ENCODE measurements at regions not wholly inside any gene's neighbourhood (a gene's known extent, or its start where the extent isn't known, plus 50 kb on each side); places are given as distances from the start of the nearest gene placed in this dataset.

DNA sequence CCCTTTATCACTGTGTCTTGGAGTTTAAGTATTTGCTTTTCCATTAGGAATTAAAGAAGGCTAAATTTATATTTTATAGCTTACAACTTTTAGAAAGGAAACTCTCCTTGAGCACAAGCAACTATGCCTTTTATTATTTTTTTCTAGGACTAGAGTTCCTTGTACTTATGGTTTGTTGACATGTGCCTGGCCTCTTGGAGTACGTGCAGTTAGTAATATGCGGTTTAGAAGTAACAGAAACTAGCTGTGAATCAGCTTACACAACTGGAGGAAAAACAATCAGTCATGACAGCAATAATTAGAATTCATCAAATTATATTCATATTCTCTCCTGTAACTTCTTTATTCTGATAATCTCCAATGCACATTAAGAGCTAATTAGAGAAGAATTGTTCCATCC lies 428.7 kb downstream of the AEBP2 start:
- TF ChIP-seq EZH2 (optimal IDR thresholded peaks at IDR 0.05; ENCODE audit: low read depth, low read length) (no peak), EZH2phosphoT487 (IDR thresholded peaks at IDR 0.05; ENCODE audit: low read length) (no peak)
- TF ChIP-seq, protein P1, sequence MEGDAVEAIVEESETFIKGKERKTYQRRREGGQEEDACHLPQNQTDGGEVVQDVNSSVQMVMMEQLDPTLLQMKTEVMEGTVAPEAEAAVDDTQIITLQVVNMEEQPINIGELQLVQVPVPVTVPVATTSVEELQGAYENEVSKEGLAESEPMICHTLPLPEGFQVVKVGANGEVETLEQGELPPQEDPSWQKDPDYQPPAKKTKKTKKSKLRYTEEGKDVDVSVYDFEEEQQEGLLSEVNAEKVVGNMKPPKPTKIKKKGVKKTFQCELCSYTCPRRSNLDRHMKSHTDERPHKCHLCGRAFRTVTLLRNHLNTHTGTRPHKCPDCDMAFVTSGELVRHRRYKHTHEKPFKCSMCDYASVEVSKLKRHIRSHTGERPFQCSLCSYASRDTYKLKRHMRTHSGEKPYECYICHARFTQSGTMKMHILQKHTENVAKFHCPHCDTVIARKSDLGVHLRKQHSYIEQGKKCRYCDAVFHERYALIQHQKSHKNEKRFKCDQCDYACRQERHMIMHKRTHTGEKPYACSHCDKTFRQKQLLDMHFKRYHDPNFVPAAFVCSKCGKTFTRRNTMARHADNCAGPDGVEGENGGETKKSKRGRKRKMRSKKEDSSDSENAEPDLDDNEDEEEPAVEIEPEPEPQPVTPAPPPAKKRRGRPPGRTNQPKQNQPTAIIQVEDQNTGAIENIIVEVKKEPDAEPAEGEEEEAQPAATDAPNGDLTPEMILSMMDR (IDR thresholded peaks at IDR 0.05; ENCODE audit: low read length): no peak
- H3K9ac ChIP-seq (ENCODE audit: low read length): no peak overlapping the region

DNA sequence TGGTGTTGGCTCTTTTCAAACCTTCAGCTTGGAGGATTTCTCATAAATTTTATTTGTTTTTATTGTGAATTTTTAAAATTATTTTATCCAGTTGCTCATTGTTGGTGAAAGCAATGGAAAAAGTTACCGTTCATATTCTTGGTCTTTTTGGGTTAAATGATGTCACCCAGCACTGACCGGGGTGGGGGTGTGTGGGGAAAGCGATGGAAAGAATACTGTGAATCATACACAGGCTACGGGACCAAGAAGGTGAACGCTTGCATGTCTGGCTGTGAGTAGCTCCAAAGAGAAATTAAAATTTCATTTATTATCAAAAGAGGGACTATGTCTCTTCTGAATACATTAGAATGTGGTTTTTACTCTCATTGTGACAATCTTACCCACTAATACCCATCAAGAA lies 430.1 kb downstream of the AEBP2 start:
- Histone ChIP-seq H3K27me3 (replicated peaks; ENCODE audit: insufficient read depth, low read length) (no peaks in the 10 kb centered on the region), H3K4me1 (ENCODE audit: low read length) (no peaks in the 10 kb centered on the region), H4K20me1 (ENCODE audit: insufficient read depth, low read length) (no peaks in the 10 kb centered on the region), H3K9me2 (replicated peaks; ENCODE audit: insufficient read depth, low read length) (no peaks in the 10 kb centered on the region), H2AFZ (ENCODE audit: low read length) (no peak overlapping the region), H3K79me2 (ENCODE audit: low read length) (no peaks in the 10 kb centered on the region), H3K9ac (ENCODE audit: low read length) (no peak overlapping the region), H3K9me3 (replicated peaks; ENCODE audit: insufficient read depth, low read length) (no peaks in the 10 kb centered on the region), H3K4me2 (ENCODE audit: low read depth, low read length) (no peak overlapping the region), H3F3A (ENCODE audit: insufficient read depth, low read length) (no peaks in the 10 kb centered on the region), H3K36me3 (replicated peaks; ENCODE audit: insufficient read depth, low read length) (no peaks in the 10 kb centered on the region), H3K27ac (ENCODE audit: low read length) (no peak overlapping the region), H3K4me3 (ENCODE audit: low read length) (no peak overlapping the region)
- DNase-seq: no peak
- TF ChIP-seq EZH2 (optimal IDR thresholded peaks at IDR 0.05; ENCODE audit: low read depth, low read length) (no peak), EZH2phosphoT487 (IDR thresholded peaks at IDR 0.05; ENCODE audit: low read length) (no peak)
- TF ChIP-seq, protein P1 (IDR thresholded peaks at IDR 0.05; ENCODE audit: low read length): no peak

More for the DNA sequence above, 428.7 kb downstream of the AEBP2 start:
- Histone ChIP-seq H3F3A (ENCODE audit: insufficient read depth, low read length) (no peaks in the 10 kb centered on the region), H3K79me2 (ENCODE audit: low read length) (no peaks in the 10 kb centered on the region), H3K9me3 (replicated peaks; ENCODE audit: insufficient read depth, low read length) (no peaks in the 10 kb centered on the region), H3K4me2 (ENCODE audit: low read depth, low read length) (no peak overlapping the region), H3K27me3 (replicated peaks; ENCODE audit: insufficient read depth, low read length) (no peaks in the 10 kb centered on the region), H3K9me2 (replicated peaks; ENCODE audit: insufficient read depth, low read length) (no peaks in the 10 kb centered on the region), H3K4me3 (ENCODE audit: low read length) (no peak overlapping the region), H2AFZ (ENCODE audit: low read length) (no peak overlapping the region), H3K4me1 (ENCODE audit: low read length) (no peaks in the 10 kb centered on the region), H4K20me1 (ENCODE audit: insufficient read depth, low read length) (no peaks in the 10 kb centered on the region), H3K36me3 (replicated peaks; ENCODE audit: insufficient read depth, low read length) (no peaks in the 10 kb centered on the region), H3K27ac (ENCODE audit: low read length) (no peak overlapping the region)
- DNase-seq: no peak

DNA sequence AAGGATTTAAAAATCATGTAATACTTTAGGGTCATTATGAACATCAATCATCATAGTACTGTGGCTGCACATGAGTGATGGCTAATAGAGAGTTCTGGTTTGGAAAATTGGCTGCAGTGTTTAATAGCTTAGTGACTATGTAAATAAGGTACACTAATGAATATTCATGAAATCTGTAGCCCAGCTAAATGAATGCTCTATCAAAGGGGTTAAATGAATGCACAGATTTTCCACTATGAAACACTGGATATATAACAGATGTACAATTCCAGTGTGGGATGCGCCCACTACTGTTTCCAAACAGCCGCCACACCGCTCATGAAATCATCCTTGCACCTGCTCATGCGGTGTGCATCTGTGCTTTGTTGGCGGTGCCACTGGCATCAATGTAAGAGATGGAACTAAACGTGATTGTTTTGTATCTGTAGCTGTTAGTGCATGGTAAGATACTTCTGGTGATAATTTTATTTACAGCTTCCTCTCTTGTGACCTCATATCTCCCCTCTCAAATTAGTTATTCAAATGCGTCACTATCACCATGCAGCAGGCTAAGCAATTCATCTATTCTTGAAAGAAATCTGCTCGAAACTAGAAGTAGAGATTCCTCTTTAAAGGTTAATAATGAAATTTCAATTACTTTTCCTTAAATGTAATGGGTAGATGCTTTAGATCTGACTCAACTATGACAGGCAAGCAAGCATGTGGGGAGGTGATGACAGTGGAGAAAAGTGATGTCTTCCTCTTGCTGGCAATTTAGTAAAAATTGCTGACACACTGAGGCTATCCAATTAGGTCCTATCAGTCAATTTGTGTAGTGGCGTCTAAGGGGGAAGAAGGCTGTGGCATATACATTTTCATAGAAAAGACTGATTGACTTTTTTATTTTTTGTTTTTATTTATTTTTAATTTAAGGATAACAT lies 433.6 kb downstream of the AEBP2 start:
- Histone ChIP-seq H3K4me2 (ENCODE audit: low read depth, low read length) (no peak overlapping the region), H3F3A (ENCODE audit: insufficient read depth, low read length) (no peaks in the 10 kb centered on the region), H2AFZ (ENCODE audit: low read length) (no peak overlapping the region), H3K27me3 (replicated peaks; ENCODE audit: insufficient read depth, low read length) (no peaks in the 10 kb centered on the region), H3K4me1 (ENCODE audit: low read length) (no peaks in the 10 kb centered on the region), H3K79me2 (ENCODE audit: low read length) (no peaks in the 10 kb centered on the region), H3K9me3 (replicated peaks; ENCODE audit: insufficient read depth, low read length) (no peaks in the 10 kb centered on the region), H3K4me3 (ENCODE audit: low read length) (no peak overlapping the region), H3K36me3 (replicated peaks; ENCODE audit: insufficient read depth, low read length) (no peaks in the 10 kb centered on the region), H4K20me1 (ENCODE audit: insufficient read depth, low read length) (no peaks in the 10 kb centered on the region), H3K27ac (ENCODE audit: low read length) (no peak overlapping the region), H3K9me2 (replicated peaks; ENCODE audit: insufficient read depth, low read length) (no peaks in the 10 kb centered on the region), H3K9ac (ENCODE audit: low read length) (no peak overlapping the region)
- TF ChIP-seq, protein P1 (IDR thresholded peaks at IDR 0.05; ENCODE audit: low read length): no peak
- no peak for TF ChIP-seq EZH2phosphoT487 (IDR thresholded peaks at IDR 0.05; ENCODE audit: low read length)
- TF ChIP-seq EZH2 (optimal IDR thresholded peaks at IDR 0.05; ENCODE audit: low read depth, low read length): no peak
- no peak for DNase-seq
